Gastroesophageal sphincter (tissue), 3 donors: ENCODE measurements at regions not wholly inside any gene's neighbourhood (a gene's known extent, or its start where the extent isn't known, plus 50 kb on each side); places are given as distances from the start of the nearest gene placed in this dataset.

Experiments
- EP300 ChIP-seq: sonication (generic); formaldehyde crosslinking; IDR thresholded peaks from one replicate; pipeline ENCODE4 v1.6.1; 2017; ENCODE audit warnings: antibody characterized with exemption, mild to moderate bottlenecking
- POLR2A ChIP-seq, 2 donors: fragments of 450-650 bp; IDR thresholded peaks; one replicate each; pipeline ENCODE4 v1.6.1; 2017; ENCODE audit warnings: antibody characterized with exemption in 2 of 2, mild to moderate bottlenecking in 2 of 2, moderate library complexity in 1 of 2
- POLR2AphosphoS5 ChIP-seq: sonication (generic); formaldehyde crosslinking; IDR thresholded peaks from one replicate; pipeline ENCODE4 v1.6.1; 2017; ENCODE audit warnings: antibody characterized with exemption
- TF ChIP-seq, protein P1 (sequence below), 4 experiments: fragments of 200-600 bp in 2 of 4; fragments of 450-650 bp in 2 of 4; sonication (generic) in 1 of 4; IDR thresholded peaks; one replicate each; pipeline ENCODE4 v1.5.1; 2017 to 2019; ENCODE audit warnings: antibody characterized with exemption in 4 of 4, mild to moderate bottlenecking in 2 of 4, moderate library complexity in 2 of 4

DNA sequence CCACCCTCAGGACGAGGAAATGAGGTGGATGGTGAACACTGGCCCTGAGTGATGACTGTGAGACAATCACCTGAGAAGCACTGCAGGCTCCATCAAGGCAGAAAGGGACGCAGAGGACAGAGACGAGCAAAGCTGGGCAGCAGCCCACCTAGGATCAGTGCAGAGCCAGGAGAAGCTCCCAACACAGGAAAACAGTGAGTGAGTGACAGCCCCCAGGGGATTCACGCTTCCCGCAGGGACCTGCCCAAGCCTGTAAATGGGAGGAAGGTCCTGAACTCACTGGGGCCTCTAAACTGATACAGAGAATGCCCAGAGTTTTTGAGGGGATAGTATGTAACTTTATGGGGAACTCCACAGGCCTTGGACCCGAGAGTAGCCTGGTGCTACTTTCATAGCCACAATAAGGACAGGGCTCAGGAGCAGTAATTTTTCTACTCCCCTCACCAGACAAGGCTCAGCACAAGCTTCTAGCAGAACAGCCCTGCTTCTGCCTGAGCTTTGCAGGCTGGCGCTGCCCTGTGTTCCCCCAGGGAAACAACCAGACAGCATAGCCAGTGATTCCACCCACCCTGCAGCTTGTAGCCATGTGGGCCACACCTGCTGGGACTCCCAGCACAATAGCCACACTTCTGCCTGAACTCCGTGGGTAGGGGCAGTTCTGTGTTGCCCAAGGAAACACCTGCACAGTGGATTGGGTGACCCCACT, 708.4 kb downstream of the POM121L12 start:
- TF ChIP-seq, protein P1, sequence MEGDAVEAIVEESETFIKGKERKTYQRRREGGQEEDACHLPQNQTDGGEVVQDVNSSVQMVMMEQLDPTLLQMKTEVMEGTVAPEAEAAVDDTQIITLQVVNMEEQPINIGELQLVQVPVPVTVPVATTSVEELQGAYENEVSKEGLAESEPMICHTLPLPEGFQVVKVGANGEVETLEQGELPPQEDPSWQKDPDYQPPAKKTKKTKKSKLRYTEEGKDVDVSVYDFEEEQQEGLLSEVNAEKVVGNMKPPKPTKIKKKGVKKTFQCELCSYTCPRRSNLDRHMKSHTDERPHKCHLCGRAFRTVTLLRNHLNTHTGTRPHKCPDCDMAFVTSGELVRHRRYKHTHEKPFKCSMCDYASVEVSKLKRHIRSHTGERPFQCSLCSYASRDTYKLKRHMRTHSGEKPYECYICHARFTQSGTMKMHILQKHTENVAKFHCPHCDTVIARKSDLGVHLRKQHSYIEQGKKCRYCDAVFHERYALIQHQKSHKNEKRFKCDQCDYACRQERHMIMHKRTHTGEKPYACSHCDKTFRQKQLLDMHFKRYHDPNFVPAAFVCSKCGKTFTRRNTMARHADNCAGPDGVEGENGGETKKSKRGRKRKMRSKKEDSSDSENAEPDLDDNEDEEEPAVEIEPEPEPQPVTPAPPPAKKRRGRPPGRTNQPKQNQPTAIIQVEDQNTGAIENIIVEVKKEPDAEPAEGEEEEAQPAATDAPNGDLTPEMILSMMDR (IDR thresholded peaks at IDR 0.05) = no peak
- TF ChIP-seq EP300 = no peak
- no peak for TF ChIP-seq POLR2AphosphoS5
- TF ChIP-seq POLR2A (IDR thresholded peaks at IDR 0.05) = no peak
